Lower leg skin (tissue), 3 donors: ENCODE measurements at regions not wholly inside any gene's neighbourhood (a gene's known extent, or its start where the extent isn't known, plus 50 kb on each side); places are given as distances from the start of the nearest gene placed in this dataset.

Source experiments
- POLR2A ChIP-seq, 2 donors: fragments of 450-650 bp; IDR thresholded peaks; one replicate each; pipeline ENCODE4 v1.6.1; 2016 to 2017; ENCODE audit warnings: antibody characterized with exemption in 2 of 2, mild to moderate bottlenecking in 1 of 2, moderate library complexity in 1 of 2
- TF ChIP-seq, protein P1 (sequence below), 3 donors: fragments of 450-650 bp; IDR thresholded peaks; one replicate each; pipeline ENCODE4 v1.5.1; 2016; ENCODE audit warnings: antibody characterized with exemption in 3 of 3, mild to moderate bottlenecking in 3 of 3, moderate library complexity in 2 of 3

DNA sequence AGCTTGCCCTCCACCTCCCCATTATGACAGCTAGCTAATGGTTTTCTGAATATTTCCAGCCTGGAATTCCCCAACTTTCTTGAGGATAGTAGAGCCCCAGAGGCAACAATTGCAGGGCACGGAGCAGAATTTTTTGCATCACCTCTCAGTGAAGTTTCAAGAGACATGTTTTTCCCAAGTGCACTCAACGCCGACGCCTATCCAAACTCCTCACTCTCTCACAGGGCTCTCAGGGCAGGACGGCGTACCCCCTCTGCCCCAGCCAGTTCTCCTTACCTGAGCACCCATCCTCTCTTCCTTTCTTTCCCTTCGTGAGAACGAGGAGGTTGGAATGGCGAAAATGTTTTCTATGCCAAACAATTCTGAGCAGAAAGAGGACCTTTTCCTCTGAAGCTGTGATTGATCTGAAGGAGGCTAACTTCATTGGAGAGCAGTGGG is 83.1 kb upstream of the FOXQ1 start:
- TF ChIP-seq, protein P1, sequence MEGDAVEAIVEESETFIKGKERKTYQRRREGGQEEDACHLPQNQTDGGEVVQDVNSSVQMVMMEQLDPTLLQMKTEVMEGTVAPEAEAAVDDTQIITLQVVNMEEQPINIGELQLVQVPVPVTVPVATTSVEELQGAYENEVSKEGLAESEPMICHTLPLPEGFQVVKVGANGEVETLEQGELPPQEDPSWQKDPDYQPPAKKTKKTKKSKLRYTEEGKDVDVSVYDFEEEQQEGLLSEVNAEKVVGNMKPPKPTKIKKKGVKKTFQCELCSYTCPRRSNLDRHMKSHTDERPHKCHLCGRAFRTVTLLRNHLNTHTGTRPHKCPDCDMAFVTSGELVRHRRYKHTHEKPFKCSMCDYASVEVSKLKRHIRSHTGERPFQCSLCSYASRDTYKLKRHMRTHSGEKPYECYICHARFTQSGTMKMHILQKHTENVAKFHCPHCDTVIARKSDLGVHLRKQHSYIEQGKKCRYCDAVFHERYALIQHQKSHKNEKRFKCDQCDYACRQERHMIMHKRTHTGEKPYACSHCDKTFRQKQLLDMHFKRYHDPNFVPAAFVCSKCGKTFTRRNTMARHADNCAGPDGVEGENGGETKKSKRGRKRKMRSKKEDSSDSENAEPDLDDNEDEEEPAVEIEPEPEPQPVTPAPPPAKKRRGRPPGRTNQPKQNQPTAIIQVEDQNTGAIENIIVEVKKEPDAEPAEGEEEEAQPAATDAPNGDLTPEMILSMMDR (IDR thresholded peaks at IDR 0.05) = no peak
- no peak for TF ChIP-seq POLR2A (IDR thresholded peaks at IDR 0.05)
